Stimulated activated CD4-positive, alpha-beta T cell treated with anti-CD3 and anti-CD28 coated beads, Interleukin-4, amount 100 ng/mL, for 48 hours (primary cell): ENCODE measurements at regions not wholly inside any gene's neighbourhood (a gene's known extent, or its start where the extent isn't known, plus 50 kb on each side); places are given as distances from the start of the nearest gene placed in this dataset.

Source experiments
- DNase-seq, 2 donors: peaks; one replicate each; pipeline ENCODE4 v3.0.0-alpha.2; 2020; ENCODE audit warnings: low read depth in 2 of 2

- DNase-seq, result no peak
Measured at GRCh38 chr15:70192041-70192440, 94.3 kb upstream of the TLE3 start.

GRCh38 chr15:70190965-70191364, 93.2 kb upstream of the TLE3 start:
- DNase-seq, result no peak

GRCh38 chr15:70189826-70190695, 92.3 kb upstream of the TLE3 start:
- DNase-seq, result no peak

DNA sequence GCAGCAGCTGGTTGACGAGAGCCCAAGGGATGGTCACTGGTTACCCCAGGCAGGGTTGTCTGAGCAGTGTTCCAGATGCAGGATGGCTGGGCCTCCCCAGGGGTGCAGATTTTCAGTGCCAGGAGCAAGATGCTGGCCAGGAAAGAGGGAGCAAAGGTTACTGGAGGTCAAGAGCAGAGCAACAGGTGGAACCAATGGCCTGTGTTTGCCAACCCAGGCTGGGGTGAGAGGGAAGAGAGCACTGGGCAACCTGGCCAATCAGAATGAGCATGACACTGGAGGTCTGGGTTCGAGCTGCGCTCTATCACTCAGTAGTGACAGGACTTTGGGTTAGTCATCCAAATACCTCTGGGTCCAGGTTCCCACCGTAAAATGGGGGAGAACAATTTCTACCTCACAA, 90.6 kb upstream of the TLE3 start:
- no peak for DNase-seq

- no peak for DNase-seq
Measured at GRCh38 chr15:70187331-70187730, 89.6 kb upstream of the TLE3 start.

DNA sequence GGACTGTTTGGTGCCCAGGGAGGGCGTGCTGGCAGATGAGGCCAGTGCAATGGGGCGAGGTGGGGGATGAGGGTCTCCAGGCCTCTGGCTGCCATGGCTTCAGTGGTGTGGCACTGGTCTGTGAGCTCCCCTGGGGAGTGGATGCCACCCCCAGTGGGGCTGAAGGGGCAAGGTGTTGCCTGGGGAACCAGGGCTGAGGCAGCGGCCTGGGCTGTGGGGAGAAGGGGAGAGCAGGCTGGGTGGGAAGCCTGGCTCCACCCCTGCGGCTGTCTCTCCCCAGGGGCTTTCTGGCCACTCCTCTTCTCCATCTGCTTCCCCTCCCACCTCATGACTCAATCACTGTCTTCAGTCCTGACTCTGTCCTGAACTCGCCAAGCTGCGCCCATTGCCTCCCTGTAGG, 88.4 kb upstream of the TLE3 start:
- no peak for DNase-seq

- no peak for DNase-seq
Measured at GRCh38 chr15:70185251-70185711, 87.6 kb upstream of the TLE3 start.

DNA sequence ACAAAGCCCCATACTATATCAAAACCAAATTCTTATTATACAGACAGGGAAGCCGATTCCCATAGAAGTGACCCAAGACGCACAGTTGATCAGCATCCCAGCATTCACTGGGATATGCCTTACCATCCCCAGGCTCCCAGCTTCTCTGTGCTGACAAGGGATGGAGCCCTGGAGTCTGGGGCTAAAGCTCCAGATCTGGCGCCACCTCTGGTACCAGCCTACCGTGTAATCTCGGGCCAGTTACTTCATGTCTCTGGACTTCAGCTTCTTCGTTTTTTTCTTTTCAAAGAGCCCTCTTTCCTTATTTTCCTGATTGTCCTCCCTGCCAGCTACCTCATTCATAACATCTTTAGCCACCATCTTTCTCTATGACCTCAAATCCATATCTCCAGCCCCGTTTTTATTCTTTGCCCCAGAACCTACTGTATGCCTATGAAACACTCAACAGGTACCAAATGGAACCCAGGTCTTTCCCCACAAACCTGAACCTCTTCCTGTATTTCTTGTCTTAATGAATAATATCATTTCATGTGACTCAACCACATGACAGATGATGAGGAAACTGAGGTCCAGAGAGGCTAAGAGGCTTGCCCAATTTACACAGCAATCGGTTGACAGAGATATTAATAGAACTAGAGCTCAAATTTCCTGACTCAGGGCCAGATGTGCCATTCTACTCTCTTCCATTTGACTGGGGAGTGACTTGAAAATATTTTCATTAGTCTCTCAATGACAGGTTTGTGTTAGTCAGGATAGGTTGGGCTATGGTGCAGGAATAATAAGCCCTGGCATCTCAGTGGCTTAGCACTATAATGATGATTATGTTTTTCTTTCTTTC, 85.4 kb upstream of the TLE3 start:
- DNase-seq, result no peak

- DNase-seq, result no peak
Measured at GRCh38 chr15:70181626-70182255, 84.0 kb upstream of the TLE3 start.

- no peak for DNase-seq
Measured at GRCh38 chr15:70180186-70180875, 82.6 kb upstream of the TLE3 start.

- DNase-seq, result no peak
Measured at GRCh38 chr15:70179309-70179892, 81.7 kb upstream of the TLE3 start.

DNA sequence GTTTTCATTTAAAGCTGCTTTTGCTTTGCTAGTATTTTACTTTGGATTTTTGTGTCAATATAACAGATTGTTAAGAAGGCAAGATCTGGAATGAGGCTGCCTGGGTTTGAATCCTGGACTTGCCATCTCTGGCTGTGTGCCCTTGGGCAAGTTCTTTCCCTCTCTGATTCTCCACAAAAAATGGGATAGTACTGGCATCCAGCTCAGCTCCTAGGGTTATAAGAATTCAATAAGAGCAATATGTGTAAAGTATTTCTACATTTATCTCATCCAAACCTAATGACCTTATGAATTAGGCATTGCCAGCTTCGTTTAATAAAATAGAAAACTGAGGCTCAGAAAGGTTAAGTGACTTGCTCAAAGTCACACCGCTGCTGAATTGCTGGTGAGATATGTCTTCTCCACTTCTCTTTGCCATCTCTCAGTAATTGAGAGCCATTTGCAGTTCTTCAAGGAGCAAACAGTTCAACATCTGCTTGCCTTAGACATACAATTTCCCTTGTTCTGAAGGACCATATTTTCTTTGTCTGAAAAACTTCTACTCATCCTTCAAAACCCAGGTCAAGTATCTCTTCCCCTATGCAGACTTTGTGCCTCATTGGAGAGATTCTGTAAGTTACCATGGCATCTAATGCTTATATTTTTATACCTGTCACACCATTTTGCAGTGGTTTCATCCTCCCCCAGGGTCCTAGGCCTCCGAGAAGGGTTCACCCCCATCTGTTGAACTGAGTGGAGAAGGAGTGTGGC, 80.8 kb upstream of the TLE3 start:
- DNase-seq, result no peak

DNA sequence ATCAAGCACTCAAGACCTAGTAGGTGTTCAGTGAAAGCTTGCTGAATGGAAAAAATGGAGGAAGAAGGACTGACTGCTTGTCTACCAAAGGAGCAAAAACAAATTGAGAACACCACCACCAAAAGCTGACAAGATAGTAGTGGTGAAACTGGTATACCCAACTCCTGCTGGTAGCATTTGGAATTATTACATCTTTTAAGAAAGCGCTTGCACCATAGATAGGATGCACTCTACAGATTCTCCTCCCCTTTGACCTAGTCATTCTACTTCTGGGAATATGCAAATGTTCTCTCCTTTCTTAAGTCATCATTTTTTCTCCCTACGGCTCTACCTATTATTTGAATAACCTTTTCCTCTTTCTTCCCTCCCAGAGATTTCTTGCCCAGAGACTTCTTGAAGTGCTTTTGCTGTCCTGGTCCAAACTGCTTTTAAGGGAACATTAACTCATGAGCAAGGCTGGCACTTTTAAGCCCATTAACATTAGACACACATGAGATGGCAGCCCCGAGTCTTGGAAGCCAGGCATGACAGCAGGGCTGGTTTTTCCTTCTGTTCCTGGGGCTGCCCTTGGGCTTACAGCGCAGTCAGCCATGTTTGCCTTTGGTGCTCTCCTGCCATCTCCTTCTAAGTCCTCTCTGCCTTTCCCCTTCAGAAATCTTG, 75.0 kb upstream of the TLE3 start:
- no peak for DNase-seq

- no peak for DNase-seq
Measured at GRCh38 chr15:70172124-70172523, 74.4 kb upstream of the TLE3 start.

DNA sequence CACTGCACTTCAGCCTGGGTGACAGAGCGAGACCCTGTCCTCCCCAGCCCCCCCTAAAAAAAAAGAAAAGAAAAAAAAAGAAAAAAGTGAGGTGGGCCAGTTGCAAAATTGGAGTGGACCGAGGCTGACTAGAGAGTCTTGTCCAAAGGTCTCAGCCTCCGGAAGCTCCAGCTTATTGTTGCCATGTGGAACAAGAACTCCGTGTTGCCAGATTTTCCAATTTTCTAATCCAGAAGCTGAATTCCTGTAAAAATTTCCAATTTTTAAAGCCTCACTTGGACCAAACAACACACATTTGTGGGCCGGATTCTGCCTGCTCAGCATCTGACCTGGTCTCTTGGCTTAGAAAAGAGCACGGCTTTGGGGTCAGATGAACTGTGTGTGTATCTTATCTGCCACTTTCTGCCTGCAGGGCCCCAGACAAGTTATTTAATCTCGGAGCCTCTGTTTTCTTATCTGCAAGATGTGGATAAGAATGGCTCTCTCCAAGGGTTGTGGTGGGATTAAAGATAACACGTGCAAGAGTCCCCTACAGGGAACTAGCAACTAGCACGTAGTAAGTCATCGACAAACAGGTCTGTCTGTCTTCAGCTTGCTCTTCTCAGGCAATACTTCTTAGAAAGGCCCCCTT, 73.7 kb upstream of the TLE3 start:
- no peak for DNase-seq

- DNase-seq, result no peak
Measured at GRCh38 chr15:70170096-70170699, 72.5 kb upstream of the TLE3 start.

DNA sequence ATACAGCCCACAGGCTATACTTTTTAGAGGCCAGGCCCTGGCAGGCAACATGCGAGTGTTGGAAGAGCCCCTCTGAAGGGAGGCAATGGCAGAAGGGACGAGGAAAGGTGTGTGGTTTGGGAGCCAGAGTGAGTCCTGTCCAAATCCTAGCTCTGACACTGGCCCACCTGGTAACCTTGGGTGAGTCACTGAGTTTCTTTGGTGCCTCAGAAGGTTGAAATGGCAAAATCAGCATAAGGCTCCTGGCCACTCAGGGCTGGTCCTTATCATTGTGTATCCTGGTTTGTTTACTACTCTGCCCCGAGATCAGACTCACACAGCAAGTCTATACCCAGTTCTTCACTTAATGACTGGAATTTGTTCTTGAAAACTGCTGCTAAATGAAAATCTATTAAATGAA, 71.4 kb upstream of the TLE3 start:
- no peak for DNase-seq

DNA sequence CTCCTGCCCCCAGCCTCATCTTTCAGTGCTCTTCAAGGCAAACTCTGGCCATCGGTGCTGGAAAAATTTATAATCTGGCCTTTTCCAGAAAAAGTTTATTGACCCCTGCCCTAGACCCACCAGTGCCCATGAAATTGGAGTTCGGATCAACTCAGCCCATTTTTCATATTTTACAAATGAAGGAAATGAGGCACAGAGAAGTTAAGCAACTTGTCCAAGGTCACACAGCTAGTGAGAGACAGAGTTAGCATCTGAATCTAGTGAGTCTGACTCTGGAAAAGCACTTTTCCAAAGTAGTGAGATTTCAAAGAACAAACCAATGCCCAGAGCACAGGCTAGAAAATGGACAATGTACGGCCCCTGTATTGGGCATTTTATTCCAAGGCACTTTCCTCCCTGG, 69.4 kb upstream of the TLE3 start:
- no peak for DNase-seq

GRCh38 chr15:70166506-70167087, 68.9 kb upstream of the TLE3 start:
- no peak for DNase-seq
